Psoas muscle (tissue), 7 donors: ENCODE measurements at regions not wholly inside any gene's neighbourhood (a gene's known extent, or its start where the extent isn't known, plus 50 kb on each side); places are given as distances from the start of the nearest gene placed in this dataset.

ENCODE experiments used
- ATAC-seq, 4 donors: fragments of 200-7000 bp; cut with Tn5 transposase; one replicate each; pipeline ENCODE4 v1.9.1; 2020; ENCODE audit warnings: moderate library complexity in 3 of 4, mild to moderate bottlenecking in 2 of 4
- DNase-seq, 2 donors: peaks; one replicate each; pipeline ENCODE4 v3.0.0-alpha.2; 2020
- H3K27ac ChIP-seq: fragments of 200-600 bp; one replicate; pipeline ENCODE4 v1.8.0; 2022
- H3K27me3 ChIP-seq, 3 donors: fragments of 200-600 bp in 1 of 3; one replicate each; pipeline versions ENCODE4 v1.6.1 to v1.8.0; 2013 to 2022; ENCODE audit warnings: low read length in 2 of 3, mild to moderate bottlenecking in 2 of 3, moderate library complexity in 1 of 3; ENCODE audit not compliant: insufficient read depth in 3 of 3
- H3K36me3 ChIP-seq, 2 donors: fragments of 200-600 bp in 1 of 2; one replicate each; pipeline versions ENCODE4 v1.6.1 to v1.8.0; 2013 to 2022; ENCODE audit warnings: low read depth in 1 of 2, mild to moderate bottlenecking in 1 of 2, moderate library complexity in 1 of 2; ENCODE audit not compliant: insufficient read depth in 1 of 2
- H3K4me1 ChIP-seq: fragments of 200-600 bp; one replicate; pipeline ENCODE4 v1.8.0; 2022
- H3K4me3 ChIP-seq: fragments of 200-600 bp; one replicate; pipeline ENCODE4 v1.8.0; 2022; ENCODE audit warnings: mild to moderate bottlenecking
- H3K9me3 ChIP-seq: fragments of 200-600 bp; one replicate; pipeline ENCODE4 v1.8.0; 2022
- WGBS, 3 donors: extraction: QIAGEN DNeasy Blood & Tissue Kit; methylation state at CpG; one replicate each; pipeline versions ENCODE4 v1.1.6 to v1.1.7; 2013; 5-methylcytosine and 5-hydroxymethylcytosine counted together
- intact Hi-C, 2 donors: fragments of 100-400 bp; cut with DNase I; formaldehyde crosslinking; loops; one replicate each; pipeline versions ENCODE4 v1.11.0 to v1.14.2; 2022
- TF ChIP-seq, protein P1 (sequence below): fragments of 200-600 bp; IDR thresholded peaks from one replicate; pipeline ENCODE4 v1.8.0; 2022; ENCODE audit warnings: antibody characterized with exemption
- donor health status: healthy with polysubstance abuse.
- donor health status: DM: no; HTN: no; CAD: no; lungs with moderate emphysema.
- donor health status: Bipolar disorder and iron deficiency.
- donor health status: healthy.
- donor health status: DM: yes; HTN: yes; CAD: no.
- donor health status: DM: no; HTN: no; CAD: no.
- donor health status: DM: yes; HTN: yes; CAD: no.

DNA sequence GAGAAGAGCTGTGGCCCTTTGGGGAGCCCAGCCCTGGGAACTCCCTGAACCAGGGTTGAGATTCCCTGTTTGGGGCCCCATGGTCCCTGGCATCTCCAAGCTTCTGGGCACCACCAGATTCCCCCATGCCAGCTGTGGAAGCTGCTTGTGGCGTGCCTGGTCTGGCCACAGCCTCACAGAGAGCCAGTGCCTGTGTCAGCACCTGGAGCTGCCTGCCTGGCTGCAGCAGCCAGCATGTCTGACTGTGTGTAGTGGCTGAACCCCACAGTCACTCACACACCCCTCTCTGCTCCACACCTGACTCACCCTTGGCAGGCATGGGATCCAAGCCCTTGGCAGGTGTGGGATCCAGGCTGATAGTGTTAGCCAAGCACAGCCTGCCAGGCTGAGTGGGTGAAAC is 97.2 kb upstream of the GALNTL6 start:
- no peak overlapping the region for H3K27ac ChIP-seq
- ATAC-seq: no peak
- no peaks in the 10 kb centered on the region for H3K9me3 ChIP-seq
- H3K4me1 ChIP-seq: no peaks in the 10 kb centered on the region
- no peaks in the 10 kb centered on the region for H3K27me3 ChIP-seq
- no peaks in the 10 kb centered on the region for H3K36me3 ChIP-seq
- intact Hi-C loops: no loop called here
- no peak for DNase-seq
- TF ChIP-seq, protein P1, sequence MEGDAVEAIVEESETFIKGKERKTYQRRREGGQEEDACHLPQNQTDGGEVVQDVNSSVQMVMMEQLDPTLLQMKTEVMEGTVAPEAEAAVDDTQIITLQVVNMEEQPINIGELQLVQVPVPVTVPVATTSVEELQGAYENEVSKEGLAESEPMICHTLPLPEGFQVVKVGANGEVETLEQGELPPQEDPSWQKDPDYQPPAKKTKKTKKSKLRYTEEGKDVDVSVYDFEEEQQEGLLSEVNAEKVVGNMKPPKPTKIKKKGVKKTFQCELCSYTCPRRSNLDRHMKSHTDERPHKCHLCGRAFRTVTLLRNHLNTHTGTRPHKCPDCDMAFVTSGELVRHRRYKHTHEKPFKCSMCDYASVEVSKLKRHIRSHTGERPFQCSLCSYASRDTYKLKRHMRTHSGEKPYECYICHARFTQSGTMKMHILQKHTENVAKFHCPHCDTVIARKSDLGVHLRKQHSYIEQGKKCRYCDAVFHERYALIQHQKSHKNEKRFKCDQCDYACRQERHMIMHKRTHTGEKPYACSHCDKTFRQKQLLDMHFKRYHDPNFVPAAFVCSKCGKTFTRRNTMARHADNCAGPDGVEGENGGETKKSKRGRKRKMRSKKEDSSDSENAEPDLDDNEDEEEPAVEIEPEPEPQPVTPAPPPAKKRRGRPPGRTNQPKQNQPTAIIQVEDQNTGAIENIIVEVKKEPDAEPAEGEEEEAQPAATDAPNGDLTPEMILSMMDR: no peak
- no peak overlapping the region for H3K4me3 ChIP-seq
- 30 to 93% (median 61%) methylated on average over 1 of the region's 1 CpG for WGBS, 3 donors

DNA sequence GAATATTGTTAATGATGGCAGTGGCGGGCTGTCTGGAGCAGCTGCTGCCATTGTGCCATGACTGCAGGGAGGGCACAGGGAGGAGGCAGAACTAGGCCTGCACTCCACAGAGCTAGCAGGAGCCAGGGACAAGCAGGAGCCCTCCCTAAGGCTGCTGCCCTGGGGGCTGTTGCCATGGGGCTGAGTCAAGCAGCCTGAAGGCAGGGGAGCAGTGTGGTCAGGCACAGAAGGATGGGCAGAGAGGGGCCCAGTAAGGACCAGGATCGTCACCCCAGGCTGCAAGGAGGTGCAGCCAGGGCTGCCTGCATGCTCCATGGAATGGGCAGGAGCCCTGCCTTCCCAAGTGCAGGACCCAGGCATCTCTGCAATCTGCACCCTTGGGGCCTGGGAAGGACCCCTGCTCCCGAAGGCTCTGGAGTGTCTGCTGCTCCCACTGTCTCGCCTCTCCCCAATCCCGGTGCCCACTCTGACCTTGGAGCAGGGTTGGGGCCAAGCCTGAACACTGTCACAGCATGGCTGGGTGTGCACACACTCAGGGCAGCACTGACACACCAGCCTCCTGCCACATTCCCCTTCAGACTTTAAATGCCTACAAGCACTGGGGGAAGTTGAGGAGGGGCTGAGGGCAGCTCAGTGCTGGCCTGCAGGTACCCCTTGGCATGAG is 98.3 kb upstream of the GALNTL6 start:
- Histone ChIP-seq H3K27me3 (no peaks in the 10 kb centered on the region), H3K36me3 (no peaks in the 10 kb centered on the region), H3K27ac (no peak overlapping the region), H3K9me3 (no peaks in the 10 kb centered on the region), H3K4me3 (no peak overlapping the region), H3K4me1 (no peaks in the 10 kb centered on the region)
- TF ChIP-seq, protein P1: no peak
- DNase-seq: no peak
- intact Hi-C loops: no loop called here
- no peak for ATAC-seq
- 87 to 91% (median 89%) methylated on average over 5 of the region's 5 CpGs for WGBS, 3 donors

DNA sequence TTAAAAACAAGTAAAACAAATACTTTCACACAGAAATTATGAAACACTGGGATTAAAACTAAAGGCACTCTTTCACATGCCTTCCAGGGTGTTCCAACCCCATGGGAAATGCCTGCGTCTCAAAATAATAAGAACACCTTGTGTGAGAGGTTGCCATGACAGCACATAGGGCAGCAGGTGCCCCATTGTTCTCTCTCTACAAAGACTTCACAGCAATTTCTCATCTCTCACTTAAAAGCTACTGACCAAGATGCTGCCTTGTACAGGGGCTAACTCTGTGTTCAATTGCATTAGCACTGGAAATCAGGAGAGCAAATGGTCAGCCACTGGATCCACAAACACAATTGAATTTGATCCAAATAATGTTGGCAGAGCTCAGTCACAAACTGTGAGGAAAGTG is 102.5 kb upstream of the GALNTL6 start:
- intact Hi-C loops: no loop called here
- WGBS, 3 donors: 82 to 87% (median 82%) methylated on average over 1 of the region's 1 CpG
- DNase-seq (no peak), ATAC-seq (no peak)
- Histone ChIP-seq H3K4me3 (no peak overlapping the region), H3K27me3 (no peaks in the 10 kb centered on the region), H3K4me1 (no peaks in the 10 kb centered on the region), H3K36me3 (no peaks in the 10 kb centered on the region), H3K27ac (no peak overlapping the region), H3K9me3 (no peaks in the 10 kb centered on the region)
- TF ChIP-seq, protein P1: no peak

DNA sequence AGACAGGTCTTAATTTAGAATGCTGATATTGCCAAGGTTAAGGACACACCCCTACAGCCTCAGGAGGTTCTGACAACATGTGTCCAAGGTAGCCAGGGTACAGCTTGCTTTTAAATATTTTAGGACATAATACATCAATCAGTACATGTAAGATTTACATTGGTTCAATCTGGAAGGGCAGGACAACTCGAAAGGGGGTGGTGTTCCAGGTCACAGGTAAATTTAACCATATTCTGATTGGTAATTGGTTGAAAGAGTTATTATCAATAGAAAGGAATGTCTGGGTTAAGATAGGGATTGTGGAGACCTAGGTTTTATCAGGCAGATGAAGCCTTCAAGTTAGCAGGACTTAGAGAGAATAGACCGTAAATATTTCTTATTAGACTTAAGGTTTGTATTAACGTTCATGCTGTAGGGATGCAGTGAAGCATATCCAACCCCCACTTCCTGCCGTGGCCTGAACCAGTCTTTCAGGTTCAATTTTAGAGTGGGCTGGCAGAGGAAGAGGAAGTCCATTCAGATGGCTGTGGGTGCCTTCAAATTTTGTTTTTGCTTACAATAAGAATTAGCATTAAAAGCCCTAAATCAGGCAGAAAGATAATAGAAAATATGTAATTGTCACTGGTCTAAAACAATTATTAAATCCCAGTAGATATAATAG is 136.5 kb upstream of the GALNTL6 start:
- intact Hi-C loops: no loop called here
- Histone ChIP-seq H3K9me3 (no peaks in the 10 kb centered on the region), H3K4me1 (no peaks in the 10 kb centered on the region), H3K27me3 (no peaks in the 10 kb centered on the region), H3K36me3 (no peaks in the 10 kb centered on the region), H3K4me3 (no peak overlapping the region), H3K27ac (no peak overlapping the region)
- ATAC-seq: no peak
- 32 to 40% (median 39%) methylated on average over 4 of the region's 4 CpGs for WGBS, 3 donors
- DNase-seq: no peak
- TF ChIP-seq, protein P1: no peak
